ENCODE measurements at regions not wholly inside any gene's neighbourhood (a gene's known extent, or its start where the extent isn't known, plus 50 kb on each side); places are given as distances from the start of the nearest gene placed in this dataset.
"Not testable (repeated sequence)": the region's sequence is repeated elsewhere in the genome, so short reads cannot be mapped to it uniquely, and the experiment has no call there.

- DNase-seq: no peak
Measured at GRCh38 chr2:13252615-13253014, 535.9 kb downstream of the TRIB2 start.

- no peak for DNase-seq
Measured at GRCh38 chr2:13255485-13255884, 538.7 kb downstream of the TRIB2 start.

- no peak for DNase-seq
Measured at GRCh38 chr2:13260402-13260801, 543.7 kb downstream of the TRIB2 start.

DNA sequence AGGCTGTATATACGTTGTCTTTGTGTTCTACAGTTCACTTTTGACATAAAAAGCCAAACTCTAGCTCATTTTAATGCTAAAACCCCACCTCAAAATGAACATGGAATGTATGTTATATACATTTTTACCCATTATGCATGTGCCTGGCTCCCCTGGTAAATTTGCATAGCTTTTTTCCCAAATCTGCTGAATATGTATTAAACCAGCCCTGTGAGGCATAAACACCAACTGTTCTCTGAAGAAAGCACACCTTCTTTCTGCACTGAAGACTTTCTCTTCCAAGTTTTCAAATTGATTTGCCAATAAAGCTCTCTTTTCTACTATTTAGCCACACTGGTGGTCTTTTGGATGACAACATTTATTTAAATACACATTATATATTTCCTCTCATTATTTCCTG, 549.4 kb downstream of the TRIB2 start:
- no peak for DNase-seq

DNA sequence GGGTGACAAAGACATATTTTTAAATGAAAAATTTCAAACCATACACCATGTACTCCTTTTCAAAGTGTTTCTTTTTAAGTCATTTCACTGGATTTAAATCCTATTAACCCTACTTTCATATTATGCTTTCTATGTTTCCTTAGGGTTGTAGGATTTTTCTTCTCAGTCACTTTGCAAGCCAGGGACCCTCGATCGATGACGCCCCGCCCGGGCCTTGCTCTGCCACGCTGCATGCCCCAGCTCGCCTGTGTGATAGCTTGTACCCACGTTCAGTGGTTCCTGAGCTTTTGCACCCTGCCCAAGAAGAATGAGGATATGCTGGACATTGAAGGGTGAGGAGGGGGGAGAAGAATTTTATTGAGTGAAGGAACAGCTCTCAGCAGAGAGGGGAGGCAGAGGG, 568.0 kb downstream of the TRIB2 start:
- no peak for DNase-seq

DNA sequence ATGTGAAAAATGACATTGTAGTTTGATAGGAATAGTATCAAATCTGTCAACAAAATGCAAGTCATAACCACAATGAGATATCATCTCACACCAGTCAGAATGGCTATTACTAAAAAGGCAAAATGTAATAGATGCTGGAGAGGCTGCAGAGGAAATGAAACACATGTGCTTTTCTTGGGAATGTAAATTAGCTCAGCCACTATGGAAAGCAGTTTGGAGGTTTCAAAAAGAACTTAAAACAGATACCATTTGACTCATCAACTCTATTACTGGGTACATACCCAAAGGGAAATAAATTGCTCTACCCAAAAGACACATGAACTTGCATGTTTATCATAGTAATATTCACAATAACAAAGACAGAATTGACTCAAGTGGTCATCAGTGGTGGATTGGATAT, 572.6 kb downstream of the TRIB2 start:
- no peak for DNase-seq

GRCh38 chr2:13308478-13308805, 591.7 kb downstream of the TRIB2 start:
- not testable (repeated sequence) for DNase-seq

DNA sequence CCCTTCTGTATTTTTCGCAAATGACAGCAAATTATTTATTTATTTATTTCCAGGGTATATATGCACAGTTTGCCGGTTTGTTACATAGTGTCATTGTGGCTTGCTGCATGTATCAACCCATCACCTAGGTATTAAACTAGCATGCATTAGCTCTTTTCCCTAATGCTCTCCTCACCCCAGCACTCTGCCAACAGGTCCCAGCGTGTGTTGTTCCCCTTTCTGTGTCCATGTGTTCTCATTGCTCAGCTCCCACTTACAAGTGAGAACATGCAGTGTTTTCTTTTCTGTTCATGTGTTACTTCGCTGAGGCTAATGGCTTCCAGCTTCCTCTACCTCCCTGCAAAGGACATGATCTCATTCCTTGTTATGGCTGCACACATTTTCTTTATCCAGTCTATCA, 592.3 kb downstream of the TRIB2 start:
- no peak for DNase-seq

DNA sequence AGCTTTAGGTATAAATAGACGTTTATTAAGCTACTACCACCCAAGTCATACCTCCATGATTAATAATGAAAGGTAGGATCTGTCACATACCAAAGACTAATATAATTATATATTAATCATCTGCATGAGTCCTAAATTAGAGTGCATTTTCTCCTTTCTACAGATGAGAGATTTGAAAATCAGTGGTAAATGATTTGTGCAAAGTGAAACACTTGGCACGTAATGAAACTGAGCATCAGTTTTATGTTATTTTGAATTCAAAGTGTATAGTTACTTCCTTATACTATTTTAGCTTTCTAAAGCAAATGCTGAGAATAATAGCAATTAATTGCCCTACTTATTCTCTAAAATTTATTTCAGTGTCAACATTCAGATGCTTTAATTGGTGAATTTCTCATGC, 615.3 kb downstream of the TRIB2 start:
- no peak for DNase-seq

DNA sequence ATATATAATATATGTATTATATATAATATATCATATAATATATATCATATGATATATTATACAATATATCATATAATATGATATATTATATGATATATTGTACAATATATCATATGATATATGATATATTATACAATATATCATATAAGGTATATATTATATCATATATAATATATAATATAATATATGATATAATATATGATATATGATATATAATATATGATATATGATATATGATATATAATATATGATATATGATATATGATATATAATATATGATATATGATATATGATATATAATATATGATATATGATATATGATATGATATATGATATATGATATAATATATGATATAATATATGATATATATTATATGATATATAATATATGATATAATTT, 617.3 kb downstream of the TRIB2 start:
- DNase-seq: not testable (repeated sequence)

- no peak for DNase-seq
Measured at GRCh38 chr2:13334545-13334944, 617.8 kb downstream of the TRIB2 start.

- no peak for DNase-seq
Measured at GRCh38 chr2:13335862-13336535, 619.3 kb downstream of the TRIB2 start.

DNA sequence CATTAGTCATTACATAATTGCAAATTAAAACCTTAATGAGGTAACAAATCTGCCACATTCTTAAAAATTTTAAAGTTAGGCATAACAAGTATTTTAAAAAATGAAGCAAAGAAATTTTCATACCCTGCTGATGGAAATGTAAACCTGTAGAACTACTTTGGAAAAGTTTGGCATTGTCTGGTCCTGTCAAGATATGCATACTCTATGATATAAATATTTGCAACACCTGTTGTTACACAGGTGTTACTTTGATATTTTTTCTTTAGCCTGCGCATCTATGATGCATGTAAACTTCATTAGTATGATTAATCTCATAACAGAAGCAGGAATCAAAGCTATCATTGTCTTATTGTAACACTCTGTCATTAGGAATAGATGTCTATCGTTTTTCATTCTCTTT, 634.3 kb downstream of the TRIB2 start:
- no peak for DNase-seq

- DNase-seq: no peak
Measured at GRCh38 chr2:13353083-13353482, 636.3 kb downstream of the TRIB2 start.

- no peak for DNase-seq
Measured at GRCh38 chr2:13354031-13354430, 637.3 kb downstream of the TRIB2 start.

- not testable (repeated sequence) for DNase-seq
Measured at GRCh38 chr2:13381928-13382327, 665.2 kb downstream of the TRIB2 start.

GRCh38 chr2:13389172-13389571, 672.4 kb downstream of the TRIB2 start:
- not testable (repeated sequence) for DNase-seq

- no peak for DNase-seq
Measured at GRCh38 chr2:13390676-13391075, 673.9 kb downstream of the TRIB2 start.

DNA sequence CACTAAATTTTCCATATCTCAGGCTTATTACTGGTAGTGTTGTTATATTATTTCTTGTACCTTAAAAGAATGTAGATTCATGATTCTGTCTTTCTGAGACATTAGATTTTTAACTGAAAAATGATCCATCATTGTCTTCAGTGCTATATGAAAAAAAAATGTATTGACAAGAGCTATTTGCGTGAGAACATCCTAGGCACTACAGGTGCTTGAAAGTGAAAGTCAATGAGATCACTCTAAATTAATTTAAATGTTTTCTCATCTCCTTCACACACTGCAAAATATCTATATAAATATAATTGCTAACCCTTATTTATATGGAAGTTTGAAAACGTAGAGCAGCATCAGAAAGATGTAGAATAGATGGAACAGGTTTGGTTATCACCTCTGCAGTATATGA, 684.6 kb downstream of the TRIB2 start:
- no peak for DNase-seq

DNA sequence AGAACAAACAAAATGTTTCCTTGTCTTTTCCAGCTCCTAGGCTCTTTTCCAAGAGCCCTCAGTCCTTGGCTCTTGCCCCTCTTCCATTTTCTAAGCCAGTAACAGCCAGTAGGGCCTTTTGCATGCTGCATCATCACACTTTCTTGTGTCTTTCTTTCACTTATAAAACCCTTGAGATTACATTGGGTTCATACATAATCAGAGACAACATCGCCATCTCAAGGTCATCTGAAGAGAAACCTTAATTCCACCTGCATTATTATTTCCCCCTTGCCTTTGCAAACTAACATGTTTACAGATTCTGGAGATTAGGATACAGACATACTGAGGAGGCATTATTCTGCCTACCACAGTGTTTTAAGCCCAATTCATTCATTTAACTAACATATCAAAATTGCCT, 697.3 kb downstream of the TRIB2 start:
- no peak for DNase-seq

DNA sequence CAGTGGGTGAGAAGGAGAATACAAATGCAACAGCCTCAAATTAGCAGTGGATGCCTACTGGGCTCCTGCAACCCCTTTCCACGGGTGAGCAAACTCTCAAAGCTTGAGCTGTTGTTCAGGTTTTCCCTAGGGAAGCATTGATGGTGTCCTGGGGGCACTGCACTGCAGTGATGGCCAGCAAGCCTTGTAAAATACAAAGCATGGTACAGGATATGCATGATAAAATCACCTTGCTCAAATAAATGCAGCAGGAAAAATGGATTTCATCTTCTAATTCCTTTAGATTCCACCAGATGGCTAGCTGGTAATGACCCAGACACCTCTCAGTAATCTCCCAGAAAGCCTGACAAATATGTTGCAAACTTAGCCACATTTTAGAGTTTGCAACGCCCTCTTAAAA, 698.2 kb downstream of the TRIB2 start:
- no peak for DNase-seq

- no peak for DNase-seq
Measured at GRCh38 chr2:13433954-13434353, 717.2 kb downstream of the TRIB2 start.

- DNase-seq: not testable (repeated sequence)
Measured at GRCh38 chr2:13443554-13444261, 727.0 kb downstream of the TRIB2 start.

DNA sequence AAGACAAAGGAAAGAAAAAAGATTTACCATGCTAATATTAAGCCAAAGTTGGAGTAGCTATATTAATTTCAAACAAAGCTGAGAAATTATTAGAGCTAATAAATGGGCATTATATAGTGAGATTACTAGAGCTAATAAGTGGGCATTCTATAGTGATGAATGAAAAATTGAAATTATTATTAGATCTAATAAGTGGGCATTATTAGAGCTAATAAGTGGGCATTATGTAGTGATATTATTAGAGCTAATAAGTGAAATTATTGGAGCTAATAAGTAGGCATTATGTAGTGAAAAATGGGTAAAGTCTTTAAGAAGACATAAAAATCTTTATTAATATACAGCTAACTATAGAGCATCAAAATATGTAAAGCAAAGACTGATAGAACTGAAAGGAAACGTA, 745.7 kb downstream of the TRIB2 start:
- DNase-seq: no peak

- DNase-seq: no peak
Measured at GRCh38 chr2:13466076-13466475, 749.3 kb downstream of the TRIB2 start.
